ENCODE measurements at regions not wholly inside any gene's neighbourhood (a gene's known extent, or its start where the extent isn't known, plus 50 kb on each side); places are given as distances from the start of the nearest gene placed in this dataset.
A peak's percentile ranks its signal among the peaks of the same experiment; 100 is the strongest.
"Not testable (repeated sequence)": the region's sequence is repeated elsewhere in the genome, so short reads cannot be mapped to it uniquely, and the experiment has no call there.

- not testable (repeated sequence) for DNase-seq
These were observed 54.1 kb upstream of the NBPF9 start for GRCh38 chr1:149157409-149157808.

DNA sequence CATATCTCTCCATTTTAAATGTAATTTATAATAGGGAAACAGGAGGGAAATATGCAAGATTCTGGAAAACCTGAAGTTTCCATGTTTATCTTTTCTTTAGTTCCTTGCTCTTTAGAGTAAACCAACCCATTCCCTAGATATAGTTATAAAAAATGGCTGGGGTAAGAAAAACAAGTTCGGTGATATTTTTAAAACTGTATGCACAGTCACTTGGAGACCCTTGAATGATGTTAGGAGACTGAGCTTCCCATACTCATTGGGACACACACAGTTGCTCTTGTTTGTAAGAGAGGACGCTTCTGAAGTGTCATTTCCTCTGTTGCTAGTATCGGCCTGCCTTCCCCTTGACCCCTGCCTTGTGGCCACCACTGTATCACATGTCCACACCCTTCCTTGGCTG lies 55.0 kb upstream of the NBPF9 start:
- not testable (repeated sequence) for DNase-seq

GRCh38 chr1:149163063-149163444 lies 59.7 kb upstream of the NBPF9 start:
- not testable (repeated sequence) for DNase-seq

DNA sequence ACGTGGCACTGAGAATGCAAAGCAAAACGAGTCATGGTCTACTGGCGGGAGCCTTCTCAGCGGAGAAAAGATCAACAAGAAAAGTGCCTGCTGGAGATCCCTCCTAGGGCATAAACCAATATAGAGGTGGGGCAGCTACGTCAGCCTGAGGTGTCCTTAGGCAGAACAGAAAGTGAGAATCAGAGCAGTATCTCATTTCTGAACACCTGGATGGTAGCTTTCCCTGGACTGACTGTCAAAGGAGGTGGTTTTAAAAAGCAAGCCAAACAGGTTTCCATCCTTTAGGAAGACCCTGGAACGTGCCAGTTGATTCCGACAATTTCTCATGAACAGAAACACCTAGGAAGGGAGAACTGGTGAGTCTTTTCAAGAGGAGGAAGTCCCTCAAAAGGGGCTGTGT lies 71.4 kb upstream of the NBPF9 start:
- peak; percentile 64 for DNase-seq

DNA sequence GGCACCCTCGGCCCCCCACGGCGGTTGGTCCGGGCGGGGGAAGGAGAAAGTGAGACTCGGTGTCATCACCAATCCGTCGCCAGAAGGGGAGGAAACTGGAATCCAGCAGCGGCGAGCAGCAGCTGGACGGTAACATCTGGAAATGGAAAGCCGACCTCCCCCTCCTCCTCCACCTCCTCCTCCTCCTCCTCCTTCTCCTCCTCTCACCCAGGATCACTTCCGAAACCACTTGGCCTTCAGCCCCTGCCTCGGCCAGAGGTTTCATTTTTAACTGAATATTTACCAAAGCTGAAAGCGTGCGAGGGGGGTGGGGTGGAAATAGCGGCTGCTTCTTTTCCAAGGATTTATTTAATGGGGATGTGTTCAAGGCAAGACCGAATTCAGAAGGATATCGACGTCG lies 72.5 kb upstream of the NBPF9 start:
- DNase-seq = peak; percentile 47

GRCh38 chr1:149176453-149177316 lies 73.3 kb upstream of the NBPF9 start:
- DNase-seq = peak; percentile 81

DNA sequence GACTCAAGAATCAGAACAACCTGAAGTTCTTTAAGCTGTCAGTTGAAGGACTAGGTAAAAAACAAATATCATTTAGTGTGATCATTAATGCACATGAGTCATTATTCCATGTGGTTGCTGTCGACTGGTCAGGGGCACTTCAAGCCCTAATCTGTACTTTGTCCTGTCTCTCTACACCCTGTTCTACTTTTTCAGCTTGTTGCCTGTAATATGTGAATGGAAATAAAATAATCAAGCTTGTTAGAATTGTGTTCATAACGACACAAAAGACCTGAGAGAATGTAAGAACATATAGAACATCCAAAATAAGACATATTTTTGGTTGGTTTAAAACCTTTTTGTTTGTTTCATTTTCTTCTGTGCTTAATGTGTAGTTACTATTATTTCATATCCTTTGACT lies 87.4 kb upstream of the NBPF9 start:
- not testable (repeated sequence) for DNase-seq

DNA sequence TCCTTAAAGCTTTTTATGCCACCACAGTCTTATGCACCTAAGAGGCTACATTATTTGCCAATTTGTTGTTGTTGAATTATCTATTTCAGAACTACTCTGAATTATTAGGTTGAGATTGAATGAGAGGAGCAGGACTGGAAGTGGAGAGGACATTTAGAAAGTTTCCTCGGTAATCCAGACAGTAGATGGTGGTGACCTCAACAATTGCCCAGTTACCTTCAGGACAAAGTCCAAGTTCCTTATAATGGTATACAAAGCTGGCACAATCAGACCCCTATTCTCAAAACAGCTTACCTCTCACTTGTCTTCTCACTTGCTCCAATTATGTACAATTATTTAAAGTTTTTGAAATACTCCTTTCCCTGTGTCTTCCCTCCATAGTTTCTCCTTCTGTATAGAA lies 93.3 kb upstream of the NBPF9 start:
- not testable (repeated sequence) for DNase-seq

DNA sequence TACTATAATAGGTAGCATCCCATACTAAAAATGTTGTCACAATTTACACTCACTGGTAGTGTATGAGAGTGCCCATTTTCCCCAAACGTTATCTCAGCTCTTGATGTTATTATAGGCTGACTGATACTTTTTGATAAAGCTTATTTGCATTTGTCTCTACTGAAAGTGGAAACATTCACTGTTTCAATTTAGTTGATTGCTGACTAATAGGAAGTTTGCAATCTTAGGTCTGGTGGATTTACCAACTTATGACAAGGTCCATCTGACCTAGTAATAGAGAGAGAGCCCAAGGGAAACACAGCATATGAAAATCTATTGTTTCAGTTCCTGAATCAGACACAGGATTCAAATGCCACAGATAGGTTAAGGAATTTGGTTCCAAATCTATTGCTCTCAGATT lies 97.2 kb upstream of the NBPF9 start:
- DNase-seq = not testable (repeated sequence)

DNA sequence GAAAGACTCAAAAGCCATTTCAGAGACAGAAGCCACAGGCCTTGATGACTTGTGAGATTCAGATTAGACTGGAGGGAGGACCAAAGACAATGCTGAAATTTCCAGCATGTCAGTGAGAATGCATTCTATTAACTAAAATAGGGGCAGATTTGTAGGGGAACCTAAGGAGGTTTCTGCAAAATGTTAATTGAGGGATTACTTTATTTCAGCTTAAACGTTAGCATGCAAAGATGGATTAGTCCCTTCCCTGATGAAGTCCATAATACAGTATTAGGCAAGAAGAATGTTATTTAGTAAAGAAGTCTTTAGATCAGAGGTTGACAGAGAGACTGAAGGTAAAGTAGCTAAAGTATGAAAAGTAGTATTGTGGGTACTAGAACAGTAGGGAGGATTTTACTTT lies 98.9 kb upstream of the NBPF9 start:
- not testable (repeated sequence) for DNase-seq

DNA sequence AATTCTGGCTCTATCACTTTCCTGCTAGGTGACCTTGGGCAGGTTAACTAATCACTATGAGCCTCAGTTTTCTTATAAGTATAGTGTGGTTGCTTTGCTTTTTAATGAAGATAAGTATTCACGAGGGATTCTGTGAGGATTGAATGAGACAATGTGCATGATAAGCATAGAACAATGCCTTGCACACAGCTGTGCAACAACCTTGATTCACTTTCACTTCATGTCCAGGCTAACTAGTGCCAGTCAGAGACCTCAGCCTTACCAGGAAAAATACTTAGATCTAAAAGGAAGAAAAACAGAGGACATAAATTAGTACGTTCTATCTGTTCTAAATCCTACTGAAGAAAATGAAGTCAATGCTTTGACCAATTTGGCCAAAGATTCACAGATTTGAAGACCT lies 101.0 kb upstream of the NBPF9 start:
- DNase-seq = not testable (repeated sequence)

DNA sequence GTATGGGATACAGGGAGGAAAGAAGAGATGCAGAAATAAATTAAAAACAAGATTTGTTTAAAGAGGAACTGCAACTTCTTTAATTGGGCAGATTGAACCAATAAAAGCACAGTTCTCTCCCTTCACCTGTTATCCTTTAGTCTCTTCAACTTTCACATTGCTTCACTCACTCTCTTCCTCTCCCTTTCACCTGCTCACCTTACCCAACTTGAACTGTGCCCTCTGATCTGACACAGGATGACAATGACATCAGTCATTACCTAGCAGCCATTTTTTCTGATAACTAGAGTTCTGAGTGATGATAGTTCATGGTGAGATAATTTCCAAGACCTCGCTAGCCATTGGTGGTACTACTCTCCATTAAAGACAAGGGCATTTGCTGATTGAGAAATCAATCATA lies 105.5 kb upstream of the NBPF9 start:
- DNase-seq = not testable (repeated sequence)

DNA sequence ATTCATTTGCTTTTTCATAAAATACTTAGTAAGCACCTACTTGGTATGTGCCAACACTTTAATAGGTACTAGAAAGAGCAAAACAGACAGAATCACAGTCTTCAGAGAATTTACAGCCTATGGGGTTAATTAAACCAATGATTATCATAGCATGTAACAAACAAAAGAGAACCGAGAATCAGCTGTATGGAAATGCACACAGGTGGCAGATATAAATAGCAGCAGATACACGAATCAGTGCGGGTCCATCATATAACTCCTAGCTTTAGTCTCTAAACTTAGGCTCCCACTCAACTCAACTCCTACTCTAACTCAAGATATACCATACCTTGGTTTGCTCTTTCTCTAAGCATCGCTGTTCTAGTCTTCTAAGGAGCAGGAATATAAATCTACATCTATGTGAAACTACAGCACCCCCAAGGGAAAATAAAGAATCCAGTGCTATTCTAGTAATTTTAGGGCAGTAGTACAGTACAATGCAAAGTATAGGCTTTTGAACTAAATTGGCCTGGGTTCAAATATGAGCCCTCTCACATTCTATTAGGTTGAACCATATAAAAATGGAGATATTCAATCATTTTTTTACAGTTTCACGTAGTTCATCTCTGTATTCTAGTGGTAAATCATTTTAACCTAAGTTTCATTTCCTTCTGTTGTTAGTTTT lies 108.5 kb upstream of the NBPF9 start:
- not testable (repeated sequence) for DNase-seq

DNA sequence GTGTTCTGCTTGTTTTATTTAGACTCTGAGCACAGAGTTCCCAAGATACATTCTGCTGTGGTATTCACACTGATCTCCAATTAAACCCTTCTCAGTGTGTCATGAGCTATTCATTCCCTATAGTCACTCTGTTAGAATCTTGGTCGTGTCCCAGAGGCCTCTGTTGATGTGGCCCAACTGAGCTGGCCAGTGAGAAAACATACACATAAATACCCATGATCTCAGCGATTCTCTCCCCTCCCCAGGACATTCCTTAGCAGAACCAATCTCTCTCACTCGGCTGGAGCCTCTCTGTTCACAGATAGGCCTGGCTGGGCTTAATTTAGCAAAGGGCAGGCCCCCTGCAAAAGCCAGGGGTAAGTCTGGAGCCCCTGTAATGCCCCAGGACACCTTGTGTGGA lies 109.6 kb upstream of the NBPF9 start:
- not testable (repeated sequence) for DNase-seq

- DNase-seq = not testable (repeated sequence)
These were observed 110.3 kb upstream of the NBPF9 start for GRCh38 chr1:149213673-149214072.

- not testable (repeated sequence) for DNase-seq
These were observed 115.0 kb upstream of the NBPF9 start for GRCh38 chr1:149218080-149218988.

- not testable (repeated sequence) for DNase-seq
These were observed 116.2 kb upstream of the NBPF9 start for GRCh38 chr1:149219539-149219938.

GRCh38 chr1:149220463-149221074 lies 117.2 kb upstream of the NBPF9 start:
- DNase-seq = not testable (repeated sequence)

- DNase-seq = not testable (repeated sequence)
These were observed 124.7 kb upstream of the NBPF9 start for GRCh38 chr1:149227933-149228665.

DNA sequence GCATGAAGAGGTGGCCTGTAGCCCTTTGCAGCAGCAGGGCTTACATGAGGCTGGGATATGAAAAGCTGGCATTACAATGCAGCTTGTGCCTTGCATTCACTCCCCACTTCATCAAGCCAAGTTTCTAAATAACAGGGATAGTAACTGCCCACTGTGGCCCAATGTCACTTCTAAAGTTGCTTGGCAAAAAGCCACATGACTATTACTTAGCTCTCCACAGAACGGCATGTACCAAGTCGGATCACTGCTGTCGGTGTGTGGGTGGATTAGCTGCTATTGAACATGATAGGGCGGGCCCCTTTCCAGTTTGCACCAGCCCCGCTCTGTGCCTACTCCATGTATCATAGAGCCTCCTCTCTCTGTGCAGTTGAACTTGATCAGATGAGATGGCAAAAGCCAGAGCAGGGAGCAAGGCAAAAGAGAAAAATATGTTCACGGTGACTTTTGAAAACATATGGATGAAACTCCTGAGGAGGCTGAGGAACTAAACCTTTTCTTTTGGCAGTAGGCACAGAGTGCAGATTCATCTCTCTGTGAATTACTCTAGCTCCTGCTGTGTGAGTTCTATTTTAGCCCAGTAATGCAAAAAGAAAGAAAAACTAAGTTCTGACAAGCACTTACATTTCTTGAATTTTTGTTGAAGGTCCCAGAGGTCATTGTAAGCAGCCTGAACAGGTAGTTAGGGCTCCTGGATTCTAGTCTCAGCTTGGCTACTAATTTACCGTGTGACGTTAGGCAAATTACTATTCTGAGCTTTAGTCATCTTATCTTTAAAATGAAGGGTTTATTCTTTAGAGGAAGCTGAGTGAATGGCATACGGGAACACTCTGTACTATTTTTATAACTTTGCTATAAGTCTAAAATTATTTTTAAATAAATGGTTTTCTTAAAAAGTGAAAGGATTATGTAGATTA lies 125.6 kb upstream of the NBPF9 start:
- not testable (repeated sequence) for DNase-seq

- DNase-seq = not testable (repeated sequence)
These were observed 126.5 kb upstream of the NBPF9 start for GRCh38 chr1:149229813-149230212.
